Heart left ventricle (tissue), 16 donors: ENCODE measurements at regions not wholly inside any gene's neighbourhood (a gene's known extent, or its start where the extent isn't known, plus 50 kb on each side); places are given as distances from the start of the nearest gene placed in this dataset.

Experiments
- ATAC-seq, 4 donors: fragments of 200-7000 bp; cut with Tn5 transposase; one replicate each; pipeline ENCODE4 v1.9.1; 2020 to 2022; ENCODE audit warnings: moderate library complexity in 4 of 4, mild to moderate bottlenecking in 3 of 4, moderate number of reproducible peaks in 1 of 4
- DNase-seq, 5 donors: peaks; one replicate each; pipeline ENCODE4 v3.0.0-alpha.2; 2020
- H3K27ac ChIP-seq, 12 donors: fragments of 200-600 bp; sonication (generic) in 4 of 12; one replicate each; pipeline versions ENCODE4 v1.5.0 to v1.8.0; 2016 to 2022; ENCODE audit warnings: mild to moderate bottlenecking in 2 of 12
- H3K27me3 ChIP-seq, 9 donors: fragments of 200-600 bp; sonication (generic) in 2 of 9; one replicate each; pipeline versions ENCODE4 v1.5.1 to v1.8.0; 2016 to 2022; ENCODE audit warnings: mild to moderate bottlenecking in 3 of 9
- H3K36me3 ChIP-seq, 9 donors: fragments of 200-600 bp; sonication (generic) in 2 of 9; one replicate each; pipeline versions ENCODE4 v1.5.0 to v1.8.0; 2018 to 2022; ENCODE audit warnings: mild to moderate bottlenecking in 2 of 9
- H3K4me1 ChIP-seq, 12 donors: fragments of 200-600 bp; sonication (generic) in 4 of 12; one replicate each; pipeline versions ENCODE4 v1.5.0 to v1.8.0; 2016 to 2022; ENCODE audit warnings: mild to moderate bottlenecking in 3 of 12
- H3K4me3 ChIP-seq, 12 donors: fragments of 200-600 bp; sonication (generic) in 4 of 12; one replicate each; pipeline versions ENCODE4 v1.5.0 to v1.8.0; 2017 to 2022; ENCODE audit warnings: mild to moderate bottlenecking in 9 of 12, moderate library complexity in 4 of 12
- H3K9me3 ChIP-seq, 12 donors: fragments of 200-600 bp; sonication (generic) in 4 of 12; one replicate each; pipeline versions ENCODE4 v1.5.0 to v1.8.0; 2016 to 2022; ENCODE audit warnings: mild to moderate bottlenecking in 1 of 12
- POLR2A ChIP-seq, 2 donors: fragments of 450-650 bp; IDR thresholded peaks; one replicate each; pipeline ENCODE4 v1.6.1; 2017; ENCODE audit warnings: antibody characterized with exemption in 2 of 2, mild to moderate bottlenecking in 2 of 2, moderate library complexity in 2 of 2
- WGBS, 4 donors: extraction: QIAGEN DNeasy Blood & Tissue Kit in 2 of 4; methylation state at CpG; one replicate each; pipeline versions ENCODE4 v1.1.5 to v1.1.7; 2013 to 2018; 5-methylcytosine and 5-hydroxymethylcytosine counted together
- intact Hi-C, 10 donors: fragments of 100-400 bp; cut with DNase I; formaldehyde crosslinking; loops; one replicate each; pipeline versions ENCODE4 v1.11.1 to v1.14.2; 2022
- TF ChIP-seq, protein P1 (sequence below), 12 donors: fragments of 200-600 bp; sonication (generic) in 4 of 12; IDR thresholded peaks; one replicate each; pipeline versions ENCODE4 v1.5.0 to v1.8.0; 2018 to 2022; ENCODE audit warnings: antibody characterized with exemption in 12 of 12, mild to moderate bottlenecking in 5 of 12
- donor health status: ischemic (EF 13 %, LVEDD 7.1; RV severe dilation, severe dysfunction).
- donor health status: healthy with polysubstance abuse.
- donor health status: DM: no; HTN: yes; CAD: no.
- donor health status: DM: no; HTN: no; CAD: no.
- donor health status: ischemic (EF 25% LVEDD 6.9; RV normal size, moderate dysfunction).
- donor health status: ischemic (EF 25% LVEDD 5.7; RV mildly dilated, moderate dysfunction).
- donor health status: healthy.
- donor health status: DM: yes; HTN: yes; CAD: no.
- donor health status: ischemic (EF 35%, LVEDD 5.7; RV mildly dilated, moderate dysfunction).
- donor health status: nonischemic (EF 11% LVEDD 7.7; RV severe dilation, severe dysfunction).
- donor health status: DM: yes; HTN: yes; CAD: no.
- donor health status: PGD.
- donor health status: ischemic (EF 29% LVEDD 5.4; RV normal size, mild dysfunction).
- donor health status: nonischemic (EF 23%, LVEDD 6.1; RV moderate dilation, normal function).

- peaks cover 0 to 34% (median 4%) of the 10 kb centered on the region in 12 donors for H3K9me3 ChIP-seq
- H3K4me1 ChIP-seq: no peaks in the 10 kb centered on the region
- peak in 1 of 5 donors; percentile 15 for DNase-seq
- no peaks in the 10 kb centered on the region for H3K27me3 ChIP-seq
- 24 to 55% (median 50%) methylated on average over 28 to 42 of the region's 42 CpGs for WGBS, 4 donors
- H3K4me3 ChIP-seq: no peak overlapping the region
- no peaks in the 10 kb centered on the region for H3K36me3 ChIP-seq
- H3K27ac ChIP-seq: no peak overlapping the region
- peak in 2 of 4 donors; percentile 56 to 73 for ATAC-seq
- no peak for TF ChIP-seq POLR2A (IDR thresholded peaks at IDR 0.05)
- TF ChIP-seq, protein P1, sequence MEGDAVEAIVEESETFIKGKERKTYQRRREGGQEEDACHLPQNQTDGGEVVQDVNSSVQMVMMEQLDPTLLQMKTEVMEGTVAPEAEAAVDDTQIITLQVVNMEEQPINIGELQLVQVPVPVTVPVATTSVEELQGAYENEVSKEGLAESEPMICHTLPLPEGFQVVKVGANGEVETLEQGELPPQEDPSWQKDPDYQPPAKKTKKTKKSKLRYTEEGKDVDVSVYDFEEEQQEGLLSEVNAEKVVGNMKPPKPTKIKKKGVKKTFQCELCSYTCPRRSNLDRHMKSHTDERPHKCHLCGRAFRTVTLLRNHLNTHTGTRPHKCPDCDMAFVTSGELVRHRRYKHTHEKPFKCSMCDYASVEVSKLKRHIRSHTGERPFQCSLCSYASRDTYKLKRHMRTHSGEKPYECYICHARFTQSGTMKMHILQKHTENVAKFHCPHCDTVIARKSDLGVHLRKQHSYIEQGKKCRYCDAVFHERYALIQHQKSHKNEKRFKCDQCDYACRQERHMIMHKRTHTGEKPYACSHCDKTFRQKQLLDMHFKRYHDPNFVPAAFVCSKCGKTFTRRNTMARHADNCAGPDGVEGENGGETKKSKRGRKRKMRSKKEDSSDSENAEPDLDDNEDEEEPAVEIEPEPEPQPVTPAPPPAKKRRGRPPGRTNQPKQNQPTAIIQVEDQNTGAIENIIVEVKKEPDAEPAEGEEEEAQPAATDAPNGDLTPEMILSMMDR (IDR thresholded peaks at IDR 0.05): no peak
- intact Hi-C loops: no loop called here
Measured at GRCh38 chr7:63067897-63068585, 930.6 kb upstream of the ZNF722 start.

GRCh38 chr7:63070696-63071095, 928.0 kb upstream of the ZNF722 start:
- Histone ChIP-seq H3K36me3 (no peaks in the 10 kb centered on the region), H3K27ac (no peak overlapping the region), H3K9me3 (peaks cover 0 to 35% (median 4%) of the 10 kb centered on the region in 12 donors), H3K27me3 (no peaks in the 10 kb centered on the region), H3K4me1 (no peaks in the 10 kb centered on the region), H3K4me3 (no peak overlapping the region)
- WGBS, 4 donors: 43 to 55% (median 50%) methylated on average over 6 of the region's 6 CpGs
- DNase-seq: no peak
- no peak for ATAC-seq
- TF ChIP-seq, protein P1 (IDR thresholded peaks at IDR 0.05): no peak
- no peak for TF ChIP-seq POLR2A (IDR thresholded peaks at IDR 0.05)
- intact Hi-C loops: no loop called here

- Histone ChIP-seq H3K4me1 (no peaks in the 10 kb centered on the region), H3K4me3 (no peak overlapping the region), H3K9me3 (peaks cover 0 to 35% (median 4%) of the 10 kb centered on the region in 12 donors), H3K27me3 (no peaks in the 10 kb centered on the region), H3K36me3 (no peaks in the 10 kb centered on the region), H3K27ac (no peak overlapping the region)
- TF ChIP-seq, protein P1 (IDR thresholded peaks at IDR 0.05): no peak
- TF ChIP-seq POLR2A (IDR thresholded peaks at IDR 0.05): no peak
- no peak for DNase-seq
- WGBS, 4 donors: 0 to 35% (median 27%) methylated on average over 1 of the region's 1 CpG
- ATAC-seq: no peak
- intact Hi-C loops: no loop called here
Measured at GRCh38 chr7:63071396-63071795, 927.3 kb upstream of the ZNF722 start.

DNA sequence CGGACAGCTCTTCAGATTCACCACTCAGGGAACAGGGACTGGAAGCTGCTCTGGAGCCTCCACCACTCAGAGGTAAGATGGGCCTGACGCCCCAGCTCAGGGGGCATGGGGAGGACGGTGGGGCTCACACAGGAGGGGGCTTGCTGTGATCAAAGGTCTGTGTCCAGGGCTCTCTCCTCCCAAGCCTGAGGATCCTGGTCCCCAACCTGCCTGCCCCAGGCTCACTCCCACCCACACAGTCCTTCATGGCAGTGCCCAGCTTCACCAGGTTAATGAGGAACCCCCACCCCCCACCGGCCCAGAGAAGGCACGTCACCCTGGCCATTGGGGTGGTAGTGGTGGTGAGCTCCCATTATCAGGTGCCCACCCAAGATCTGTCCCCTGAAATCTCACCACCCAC, 926.7 kb upstream of the ZNF722 start:
- no peaks in the 10 kb centered on the region for H3K36me3 ChIP-seq
- intact Hi-C loops: no loop called here
- no peak overlapping the region for H3K27ac ChIP-seq
- TF ChIP-seq, protein P1 (IDR thresholded peaks at IDR 0.05): no peak
- TF ChIP-seq POLR2A (IDR thresholded peaks at IDR 0.05): no peak
- no peak for ATAC-seq
- H3K27me3 ChIP-seq: no peaks in the 10 kb centered on the region
- WGBS, 4 donors: 35 to 54% (median 42%) methylated on average over 3 to 5 of the region's 5 CpGs
- H3K4me3 ChIP-seq: no peak overlapping the region
- no peak for DNase-seq
- peaks cover 0 to 37% (median 4%) of the 10 kb centered on the region in 12 donors for H3K9me3 ChIP-seq
- no peaks in the 10 kb centered on the region for H3K4me1 ChIP-seq
